OCI-LY7 (cell line): ENCODE measurements at regions not wholly inside any gene's neighbourhood (a gene's known extent, or its start where the extent isn't known, plus 50 kb on each side); places are given as distances from the start of the nearest gene placed in this dataset.

Experiments used
- BruUV-seq: library from RNA; stranded (reverse); fragments of 400-500 nt; replicated peaks from 2 replicates; lab custom pipeline; 2021; lab: Mats Ljungman, UMichigan
- CTCF ChIA-PET: fragments of 300-600 bp; sonication (Branson Sonifier 250); formaldehyde crosslinking; loops from one replicate; lab custom pipeline; 2022; ENCODE audit warnings: antibody characterized with exemption; ENCODE audit not compliant: unreplicated experiment; lab: Charles Lee
- POLR2A ChIA-PET: fragments of 300-600 bp; sonication (Branson Sonifier 250); formaldehyde crosslinking; loops from one replicate; lab custom pipeline; 2022; ENCODE audit warnings: antibody characterized with exemption; lab: Charles Lee
- DNase-seq: peaks from one replicate; pipeline ENCODE4 v3.0.0-alpha.2; 2015; ENCODE audit warnings: low spot score
- H2AFZ ChIP-seq: fragments of 200-600 bp; sonication (generic), shearing (Covaris generic); 2 replicates; pipeline ENCODE4 v1.6.1; 2014; ENCODE audit warnings: mild to moderate bottlenecking, antibody characterized with exemption, low read length, moderate library complexity
- H3K27ac ChIP-seq: fragments of 200-600 bp; sonication (generic); 2 replicates; pipeline ENCODE4 v1.5.1; 2014; ENCODE audit warnings: mixed run types, low read depth, mild to moderate bottlenecking, moderate library complexity, low read length, inconsistent platforms; ENCODE audit not compliant: poor library complexity, severe bottlenecking
- H3K36me3 ChIP-seq: fragments of 200-600 bp; sonication (generic); 2 replicates; pipeline ENCODE4 v1.6.1; 2014; ENCODE audit warnings: mild to moderate bottlenecking, antibody characterized with exemption, low read length, moderate library complexity, mixed read lengths; ENCODE audit not compliant: insufficient read depth
- H3K4me1 ChIP-seq: fragments of 200-600 bp; sonication (generic); 2 replicates; pipeline ENCODE4 v1.5.1; 2014; ENCODE audit warnings: mild to moderate bottlenecking, low read length; ENCODE audit not compliant: insufficient read depth, poor library complexity, severe bottlenecking
- H3K4me2 ChIP-seq: fragments of 200-600 bp; sonication (generic); 2 replicates; pipeline ENCODE4 v1.6.1; 2014; ENCODE audit warnings: mild to moderate bottlenecking, low read length
- H3K4me3 ChIP-seq: fragments of 200-600 bp; sonication (generic); 2 replicates; pipeline ENCODE4 v1.5.1; 2014; ENCODE audit warnings: mild to moderate bottlenecking, low read depth, low read length; ENCODE audit not compliant: poor library complexity, severe bottlenecking
- H3K79me2 ChIP-seq: fragments of 200-600 bp; sonication (generic); 2 replicates; pipeline ENCODE4 v1.6.1; 2016; ENCODE audit warnings: low read depth, mild to moderate bottlenecking, low read length, moderate library complexity, mixed read lengths; ENCODE audit not compliant: insufficient read depth
- H3K9me2 ChIP-seq: fragments of 200-600 bp; sonication (generic); 2 replicates; pipeline ENCODE4 v1.6.1; 2016; ENCODE audit warnings: mild to moderate bottlenecking, low read length, mixed read lengths; ENCODE audit not compliant: insufficient read depth
- H3K9me3 ChIP-seq: fragments of 200-600 bp; sonication (generic); 2 replicates; pipeline ENCODE4 v1.6.1; 2014; ENCODE audit warnings: mild to moderate bottlenecking, mixed run types, low read length, mixed read lengths
- H4K20me1 ChIP-seq: fragments of 200-600 bp; sonication (generic); 2 replicates; pipeline ENCODE4 v1.6.1; 2014; ENCODE audit warnings: mild to moderate bottlenecking, antibody characterized with exemption, low read length, moderate library complexity, mixed read lengths; ENCODE audit not compliant: insufficient read depth
- CTCF ChIP-seq: fragments of 200-600 bp; sonication (generic); conservative IDR thresholded peaks from 2 replicates; pipeline ENCODE4 v1.5.1; 2014; ENCODE audit warnings: mild to moderate bottlenecking, antibody characterized with exemption, low read length, moderate library complexity, mixed read lengths
- EZH2phosphoT487 ChIP-seq: fragments of 200-600 bp; sonication (generic); IDR thresholded peaks from 2 replicates; pipeline ENCODE4 v1.6.1; 2018; ENCODE audit warnings: low read depth, borderline replicate concordance, mild to moderate bottlenecking, mixed run types, antibody characterized with exemption, low read length, moderate library complexity, mixed read lengths
- intact Hi-C: fragments of 100-400 bp; cut with micrococcal nuclease; formaldehyde crosslinking; loops from one replicate; pipeline ENCODE4 v1.10.0; 2022; ENCODE audit not compliant: unreplicated experiment

GRCh38 chr14:49460662-49461061, 125.5 kb downstream of the RPS29 start:
- no TSS peak for BruUV-seq
- Histone ChIP-seq H2AFZ (no peak overlapping the region), H3K9me3 (no peaks in the 10 kb centered on the region), H3K4me2 (no peak overlapping the region), H3K4me3 (no peak overlapping the region), H3K36me3 (no peaks in the 10 kb centered on the region), H3K27ac (no peak overlapping the region), H3K79me2 (no peaks in the 10 kb centered on the region), H3K4me1 (no peaks in the 10 kb centered on the region), H3K9me2 (no peaks in the 10 kb centered on the region), H4K20me1 (no peaks in the 10 kb centered on the region)
- no peak for DNase-seq
- TF ChIP-seq CTCF (no peak), EZH2phosphoT487 (no peak)
- POLR2A ChIA-PET: interaction anchor here (0.6 to 1.3 kb wide), 3 partner anchors 11 to 398 kb away, joined by 3 to 4 read pairs (median 3); no protein-coding TSS in a partner anchor
- CTCF ChIA-PET: interaction anchor here (1.8 kb wide), 1 partner anchor 37 kb away, joined by 7 read pairs; no protein-coding TSS in a partner anchor
- intact Hi-C loops: loop anchor here (5.0 to 10.0 kb wide), 2 partner anchors 304 to 372 kb away; partner anchors contain the start of gene KLHDC2

GRCh38 chr14:49456589-49456988, 129.6 kb downstream of the RPS29 start:
- intact Hi-C loops: no loop called here
- no peak for DNase-seq
- H3K36me3 ChIP-seq: no peaks in the 10 kb centered on the region
- H3K9me3 ChIP-seq: no peaks in the 10 kb centered on the region
- no peaks in the 10 kb centered on the region for H3K79me2 ChIP-seq
- H4K20me1 ChIP-seq: no peaks in the 10 kb centered on the region
- POLR2A ChIA-PET: interaction anchor here (1.0 kb wide), 1 partner anchor 9 kb away, joined by 3 read pairs; no protein-coding TSS in a partner anchor
- H3K27ac ChIP-seq: no peak overlapping the region
- CTCF ChIA-PET: no interaction called here
- TF ChIP-seq CTCF (no peak), EZH2phosphoT487 (no peak)
- H3K4me1 ChIP-seq: no peaks in the 10 kb centered on the region
- H3K4me3 ChIP-seq: no peak overlapping the region
- H2AFZ ChIP-seq: no peak overlapping the region
- no peaks in the 10 kb centered on the region for H3K9me2 ChIP-seq
- H3K4me2 ChIP-seq: no peak overlapping the region
- BruUV-seq: no TSS peak

GRCh38 chr14:49451938-49452337, 134.2 kb downstream of the RPS29 start:
- TF ChIP-seq CTCF: no peak
- no peak for TF ChIP-seq EZH2phosphoT487
- ChIA-PET POLR2A (no interaction called here), CTCF (interaction anchor here (1.2 kb wide), 1 partner anchor 10 kb away, joined by 3 read pairs; no protein-coding TSS in a partner anchor)
- Histone ChIP-seq H3K9me3 (no peaks in the 10 kb centered on the region), H3K79me2 (no peaks in the 10 kb centered on the region), H3K4me2 (no peak overlapping the region), H3K4me1 (no peaks in the 10 kb centered on the region), H3K4me3 (no peak overlapping the region), H3K9me2 (no peaks in the 10 kb centered on the region), H2AFZ (no peak overlapping the region), H3K27ac (no peak overlapping the region), H3K36me3 (no peaks in the 10 kb centered on the region), H4K20me1 (no peaks in the 10 kb centered on the region)
- BruUV-seq: no TSS peak
- intact Hi-C loops: no loop called here
- no peak for DNase-seq
